A549 (cell line): ENCODE measurements at regions not wholly inside any gene's neighbourhood (a gene's known extent, or its start where the extent isn't known, plus 50 kb on each side); places are given as distances from the start of the nearest gene placed in this dataset.

Source experiments
- ATAC-seq, 2 experiments: fragments of 200-7000 bp in 1 of 2; fragments of >200 bp in 1 of 2; cut with Nextera tagmentation in 1 of 2; cut with Tn5 transposase in 1 of 2; 3 replicates each; pipeline versions ENCODE4 v1.8.0 to v1.9.1; 2018 to 2020; ENCODE audit warnings: mild to moderate bottlenecking in 1 of 2, moderate library complexity in 1 of 2
- CTCF ChIA-PET: fragments of 300-600 bp; sonication (Branson Sonifier 250); formaldehyde crosslinking; extraction: SDS; loops from one replicate; lab custom pipeline; 2021; ENCODE audit warnings: antibody characterized with exemption, inconsistent platforms; lab: Yijun Ruan, JAX
- POLR2A ChIA-PET: fragments of 350-600 bp; formaldehyde crosslinking; extraction: SDS; loops from one replicate; lab custom pipeline; 2021; ENCODE audit warnings: antibody characterized with exemption, inconsistent platforms; lab: Yijun Ruan, JAX
- DNase-seq, 2 experiments: peaks; one replicate each; pipeline versions ENCODE4 v3.0.0 to v3.0.0-alpha.2; 2011 to 2016; ENCODE audit warnings: low read depth in 1 of 2, low spot score in 1 of 2
- FAIRE-seq: peaks from 2 replicates; lab custom pipeline; 2011; peaks lifted over from hg19 to GRCh38; lab: Jason Lieb, UNC
- H3K27ac ChIP-seq, 2 experiments: fragments of >200 bp; sonication (Bioruptor Twin); formaldehyde crosslinking; 3 replicates each; pipeline ENCODE4 v1.5.1; 2016 to 2017
- H3K4me1 ChIP-seq: fragments of >200 bp; sonication (Bioruptor Twin); formaldehyde crosslinking; 3 replicates; pipeline ENCODE4 v1.6.1; 2016
- H3K4me2 ChIP-seq: fragments of >200 bp; sonication (Bioruptor Twin); formaldehyde crosslinking; 3 replicates; pipeline ENCODE4 v1.6.1; 2016
- H3K4me3 ChIP-seq: fragments of >200 bp; sonication (Bioruptor Twin); formaldehyde crosslinking; 3 replicates; pipeline ENCODE4 v1.5.1; 2016
- H3K9me3 ChIP-seq: fragments of >200 bp; sonication (Bioruptor Twin); formaldehyde crosslinking; 3 replicates; pipeline ENCODE4 v1.6.1; 2016
- CBX8 ChIP-seq: fragments of 200-600 bp; sonication (generic); IDR thresholded peaks from 2 replicates; pipeline ENCODE4 v1.6.1; 2016
- CHD2 ChIP-seq: fragments of 150-350 bp; IDR thresholded peaks from 2 replicates; pipeline ENCODE4 v1.6.1; 2014; ENCODE audit warnings: low read length; ENCODE audit not compliant: partially characterized antibody
- EHF ChIP-seq: fragments of 250-450 bp; sonication (Bioruptor Pico); IDR thresholded peaks from 2 replicates; pipeline ENCODE4 v1.5.0; 2020; ENCODE audit warnings: mild to moderate bottlenecking
- FOSL2 ChIP-seq, 2 experiments: fragments of 450-650 bp in 1 of 2; fragments of >200 bp in 1 of 2; sonication (Bioruptor Twin) in 1 of 2; formaldehyde crosslinking; IDR thresholded peaks; 2 replicates each; pipeline versions ENCODE4 v1.5.0 to v1.6.1; 2016 to 2020; ENCODE audit warnings: mild to moderate bottlenecking in 1 of 2, moderate library complexity in 1 of 2
- GATA3 ChIP-seq: IDR thresholded peaks from 2 replicates; pipeline ENCODE4 v1.6.1; 2012; ENCODE audit warnings: borderline replicate concordance
- HDAC2 ChIP-seq: fragments of 200-600 bp; sonication (generic); IDR thresholded peaks from 2 replicates; pipeline ENCODE4 v1.6.1; 2016
- JUN ChIP-seq, 2 experiments: fragments of >200 bp; sonication (Bioruptor Twin); formaldehyde crosslinking; IDR thresholded peaks; 2 replicates in 1 of 2; 3 replicates in 1 of 2; pipeline ENCODE4 v1.6.1; 2016 to 2017
- MAFK ChIP-seq: fragments of 450-650 bp; IDR thresholded peaks from 2 replicates; pipeline ENCODE4 v1.6.1; 2014; ENCODE audit not compliant: partially characterized antibody
- MYC ChIP-seq: IDR thresholded peaks from 2 replicates; pipeline ENCODE4 v1.6.1; 2012; ENCODE audit warnings: mild to moderate bottlenecking, inconsistent platforms, low read length, improper control_type of control experiment, borderline replicate concordance
- NFE2L2 ChIP-seq: fragments of 150-350 bp; conservative IDR thresholded peaks from 2 replicates; pipeline ENCODE4 v1.6.1; 2014; ENCODE audit warnings: low read length
- POLR2A ChIP-seq: IDR thresholded peaks from 2 replicates; pipeline ENCODE4 v1.6.1; 2012; ENCODE audit warnings: mild to moderate bottlenecking, low read length
- SMC3 ChIP-seq: fragments of >200 bp; sonication (Bioruptor Twin); formaldehyde crosslinking; IDR thresholded peaks from 3 replicates; pipeline ENCODE4 v1.6.1; 2018; ENCODE audit warnings: inconsistent platforms
- ZC3H11A ChIP-seq: fragments of 450-650 bp; IDR thresholded peaks from 2 replicates; pipeline ENCODE4 v1.6.1; 2014; ENCODE audit warnings: antibody characterized with exemption, mild to moderate bottlenecking
- ZNF302 ChIP-seq: fragments of 250-450 bp; sonication (Bioruptor Pico); IDR thresholded peaks from 2 replicates; pipeline ENCODE4 v1.9.0; 2021; ENCODE audit warnings: inconsistent platforms, mild to moderate bottlenecking, moderate library complexity
- WGBS: methylation state at CpG from one replicate; pipeline ENCODE4 v1.1.6; 2017; ENCODE audit errors: missing lambda C conversion rate; 5-methylcytosine and 5-hydroxymethylcytosine counted together
- TF ChIP-seq, protein P1 (sequence below): fragments of 150-350 bp; IDR thresholded peaks from 2 replicates; pipeline ENCODE4 v1.6.1; 2014; ENCODE audit warnings: low read depth, mild to moderate bottlenecking, low read length
- TF ChIP-seq, protein P2 (sequence below): fragments of 250-450 bp; sonication (Bioruptor Pico); IDR thresholded peaks from 2 replicates; pipeline ENCODE4 v1.5.0; 2021; ENCODE audit warnings: mild to moderate bottlenecking, moderate library complexity, borderline replicate concordance
- TF ChIP-seq, protein P3 (sequence below): fragments of 200-600 bp; sonication (generic); IDR thresholded peaks from 2 replicates; pipeline ENCODE4 v1.6.1; 2016; ENCODE audit warnings: antibody characterized with exemption, mild to moderate bottlenecking, moderate library complexity
- TF ChIP-seq, protein P4 (sequence below): fragments of 450-650 bp; IDR thresholded peaks from 2 replicates; pipeline ENCODE4 v1.6.1; 2014; ENCODE audit warnings: antibody characterized with exemption
- TF ChIP-seq, protein P5 (sequence below): fragments of >200 bp; sonication (Bioruptor Twin); formaldehyde crosslinking; IDR thresholded peaks from 3 replicates; pipeline ENCODE4 v1.6.1; 2016
- TF ChIP-seq, protein P6 (sequence below): IDR thresholded peaks from 2 replicates; pipeline ENCODE4 v1.6.1; 2012

DNA sequence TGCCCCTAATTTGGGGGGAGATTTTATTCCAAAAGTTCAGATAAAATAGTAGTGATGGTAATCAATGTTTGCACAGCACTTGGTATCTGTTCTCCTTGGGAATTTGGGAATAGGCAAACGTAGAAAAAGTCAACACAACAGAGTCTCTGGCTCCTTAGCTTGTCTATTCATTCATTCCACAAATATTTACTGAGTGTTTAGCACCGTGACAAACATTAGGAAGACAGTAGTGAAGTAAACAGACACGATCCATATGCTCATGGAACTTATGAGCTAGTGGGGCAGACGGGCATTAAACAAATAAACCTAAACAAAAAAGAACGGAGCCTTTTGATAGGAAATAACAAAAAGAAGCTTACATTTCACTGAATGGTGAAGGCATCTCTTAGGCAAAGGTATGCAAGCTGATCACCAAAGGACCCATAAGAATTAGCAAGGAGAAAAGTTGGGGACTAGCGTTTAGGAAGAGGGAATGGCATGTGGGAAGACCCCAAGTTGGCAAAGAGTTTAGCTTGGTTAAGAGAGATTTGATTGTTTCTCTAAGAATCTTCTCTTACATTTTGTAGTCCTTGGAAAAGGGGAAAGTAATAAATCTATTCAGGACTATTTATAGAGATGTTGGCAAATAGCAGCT lies 243.9 kb upstream of the NPY start:
- TF ChIP-seq CHD2 = no peak
- TF ChIP-seq, protein P1, sequence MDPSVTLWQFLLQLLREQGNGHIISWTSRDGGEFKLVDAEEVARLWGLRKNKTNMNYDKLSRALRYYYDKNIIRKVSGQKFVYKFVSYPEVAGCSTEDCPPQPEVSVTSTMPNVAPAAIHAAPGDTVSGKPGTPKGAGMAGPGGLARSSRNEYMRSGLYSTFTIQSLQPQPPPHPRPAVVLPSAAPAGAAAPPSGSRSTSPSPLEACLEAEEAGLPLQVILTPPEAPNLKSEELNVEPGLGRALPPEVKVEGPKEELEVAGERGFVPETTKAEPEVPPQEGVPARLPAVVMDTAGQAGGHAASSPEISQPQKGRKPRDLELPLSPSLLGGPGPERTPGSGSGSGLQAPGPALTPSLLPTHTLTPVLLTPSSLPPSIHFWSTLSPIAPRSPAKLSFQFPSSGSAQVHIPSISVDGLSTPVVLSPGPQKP = no peak
- no peak for TF ChIP-seq EHF (CRISPR knock-in tag)
- no peak for TF ChIP-seq ZC3H11A
- TF ChIP-seq, protein P2, sequence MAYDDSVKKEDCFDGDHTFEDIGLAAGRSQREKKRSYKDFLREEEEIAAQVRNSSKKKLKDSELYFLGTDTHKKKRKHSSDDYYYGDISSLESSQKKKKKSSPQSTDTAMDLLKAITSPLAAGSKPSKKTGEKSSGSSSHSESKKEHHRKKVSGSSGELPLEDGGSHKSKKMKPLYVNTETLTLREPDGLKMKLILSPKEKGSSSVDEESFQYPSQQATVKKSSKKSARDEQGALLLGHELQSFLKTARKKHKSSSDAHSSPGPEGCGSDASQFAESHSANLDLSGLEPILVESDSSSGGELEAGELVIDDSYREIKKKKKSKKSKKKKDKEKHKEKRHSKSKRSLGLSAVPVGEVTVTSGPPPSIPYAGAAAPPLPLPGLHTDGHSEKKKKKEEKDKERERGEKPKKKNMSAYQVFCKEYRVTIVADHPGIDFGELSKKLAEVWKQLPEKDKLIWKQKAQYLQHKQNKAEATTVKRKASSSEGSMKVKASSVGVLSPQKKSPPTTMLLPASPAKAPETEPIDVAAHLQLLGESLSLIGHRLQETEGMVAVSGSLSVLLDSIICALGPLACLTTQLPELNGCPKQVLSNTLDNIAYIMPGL (CRISPR knock-in tag) = no peak
- TF ChIP-seq SMC3 = no peak
- TF ChIP-seq, protein P3, sequence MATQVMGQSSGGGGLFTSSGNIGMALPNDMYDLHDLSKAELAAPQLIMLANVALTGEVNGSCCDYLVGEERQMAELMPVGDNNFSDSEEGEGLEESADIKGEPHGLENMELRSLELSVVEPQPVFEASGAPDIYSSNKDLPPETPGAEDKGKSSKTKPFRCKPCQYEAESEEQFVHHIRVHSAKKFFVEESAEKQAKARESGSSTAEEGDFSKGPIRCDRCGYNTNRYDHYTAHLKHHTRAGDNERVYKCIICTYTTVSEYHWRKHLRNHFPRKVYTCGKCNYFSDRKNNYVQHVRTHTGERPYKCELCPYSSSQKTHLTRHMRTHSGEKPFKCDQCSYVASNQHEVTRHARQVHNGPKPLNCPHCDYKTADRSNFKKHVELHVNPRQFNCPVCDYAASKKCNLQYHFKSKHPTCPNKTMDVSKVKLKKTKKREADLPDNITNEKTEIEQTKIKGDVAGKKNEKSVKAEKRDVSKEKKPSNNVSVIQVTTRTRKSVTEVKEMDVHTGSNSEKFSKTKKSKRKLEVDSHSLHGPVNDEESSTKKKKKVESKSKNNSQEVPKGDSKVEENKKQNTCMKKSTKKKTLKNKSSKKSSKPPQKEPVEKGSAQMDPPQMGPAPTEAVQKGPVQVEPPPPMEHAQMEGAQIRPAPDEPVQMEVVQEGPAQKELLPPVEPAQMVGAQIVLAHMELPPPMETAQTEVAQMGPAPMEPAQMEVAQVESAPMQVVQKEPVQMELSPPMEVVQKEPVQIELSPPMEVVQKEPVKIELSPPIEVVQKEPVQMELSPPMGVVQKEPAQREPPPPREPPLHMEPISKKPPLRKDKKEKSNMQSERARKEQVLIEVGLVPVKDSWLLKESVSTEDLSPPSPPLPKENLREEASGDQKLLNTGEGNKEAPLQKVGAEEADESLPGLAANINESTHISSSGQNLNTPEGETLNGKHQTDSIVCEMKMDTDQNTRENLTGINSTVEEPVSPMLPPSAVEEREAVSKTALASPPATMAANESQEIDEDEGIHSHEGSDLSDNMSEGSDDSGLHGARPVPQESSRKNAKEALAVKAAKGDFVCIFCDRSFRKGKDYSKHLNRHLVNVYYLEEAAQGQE = no peak
- TF ChIP-seq GATA3 = no peak
- TF ChIP-seq HDAC2 = no peak
- no peak for TF ChIP-seq MAFK
- Histone ChIP-seq H3K9me3 (no peaks in the 10 kb centered on the region), H3K4me2 (no peak overlapping the region), H3K4me3 (no peak overlapping the region), H3K4me1 (no peaks in the 10 kb centered on the region), H3K27ac (no peak overlapping the region)
- POLR2A ChIA-PET = no interaction called here
- CTCF ChIA-PET = no interaction called here
- FAIRE-seq (no peak), ATAC-seq (no peak), DNase-seq (no peak)
- WGBS = 0% methylated on average over 6 of the region's 6 CpGs

DNA sequence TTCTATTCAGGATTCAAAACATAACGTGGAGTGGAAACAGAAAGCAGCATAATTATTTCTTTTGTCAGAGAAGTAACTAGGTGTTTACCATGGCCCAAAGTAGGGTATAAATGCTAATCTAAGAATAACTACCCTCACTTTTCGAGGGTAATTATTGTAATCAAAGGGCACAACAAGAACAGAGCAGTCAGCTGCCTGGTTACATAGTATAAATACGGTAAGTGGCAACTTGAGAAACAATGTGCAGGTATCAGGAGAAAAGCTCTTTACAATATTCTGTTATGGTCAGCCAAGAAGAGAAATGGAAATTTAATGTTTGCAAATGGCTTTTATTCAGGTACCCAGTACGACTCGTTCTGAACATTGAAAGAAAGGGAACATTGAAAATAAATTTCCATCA lies 242.0 kb upstream of the NPY start:
- no peaks in the 10 kb centered on the region for H3K4me1 ChIP-seq
- H3K9me3 ChIP-seq = no peaks in the 10 kb centered on the region
- POLR2A ChIA-PET = no interaction called here
- TF ChIP-seq, protein P4, sequence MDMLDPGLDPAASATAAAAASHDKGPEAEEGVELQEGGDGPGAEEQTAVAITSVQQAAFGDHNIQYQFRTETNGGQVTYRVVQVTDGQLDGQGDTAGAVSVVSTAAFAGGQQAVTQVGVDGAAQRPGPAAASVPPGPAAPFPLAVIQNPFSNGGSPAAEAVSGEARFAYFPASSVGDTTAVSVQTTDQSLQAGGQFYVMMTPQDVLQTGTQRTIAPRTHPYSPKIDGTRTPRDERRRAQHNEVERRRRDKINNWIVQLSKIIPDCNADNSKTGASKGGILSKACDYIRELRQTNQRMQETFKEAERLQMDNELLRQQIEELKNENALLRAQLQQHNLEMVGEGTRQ = no peak
- no peak for TF ChIP-seq NFE2L2
- WGBS = under 1% methylated on average over 5 of the region's 5 CpGs
- CTCF ChIA-PET = no interaction called here
- no peak overlapping the region for H3K4me2 ChIP-seq
- DNase-seq = no peak
- ATAC-seq = no peak
- H3K27ac ChIP-seq = no peak overlapping the region
- no peak overlapping the region for H3K4me3 ChIP-seq
- FAIRE-seq = no peak

DNA sequence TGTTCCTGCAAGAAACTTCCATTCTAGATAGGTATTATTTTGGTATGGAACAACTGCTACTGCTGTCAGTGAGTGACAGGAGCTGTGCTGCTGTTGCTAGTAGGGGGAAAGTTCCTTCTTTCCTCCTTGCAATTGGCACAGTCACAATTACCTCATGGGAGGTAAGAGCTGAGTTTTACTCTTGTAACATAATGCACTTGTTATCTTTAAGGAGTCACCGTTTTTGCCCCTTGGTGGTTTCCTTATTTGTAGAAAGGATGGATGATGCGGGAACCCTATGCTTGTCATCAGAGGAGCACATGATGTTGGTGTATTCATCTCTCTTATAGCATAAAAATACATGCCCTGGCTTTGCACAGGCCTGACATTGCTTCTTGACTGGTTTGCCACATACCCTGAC lies 234.7 kb upstream of the NPY start:
- Histone ChIP-seq H3K4me3 (no peak overlapping the region), H3K4me1 (no peaks in the 10 kb centered on the region), H3K27ac (no peak overlapping the region), H3K4me2 (no peak overlapping the region), H3K9me3 (no peaks in the 10 kb centered on the region)
- ChIA-PET POLR2A (no interaction called here), CTCF (no interaction called here)
- DNase-seq (no peak), FAIRE-seq (no peak), ATAC-seq (no peak)
- TF ChIP-seq, protein P5, sequence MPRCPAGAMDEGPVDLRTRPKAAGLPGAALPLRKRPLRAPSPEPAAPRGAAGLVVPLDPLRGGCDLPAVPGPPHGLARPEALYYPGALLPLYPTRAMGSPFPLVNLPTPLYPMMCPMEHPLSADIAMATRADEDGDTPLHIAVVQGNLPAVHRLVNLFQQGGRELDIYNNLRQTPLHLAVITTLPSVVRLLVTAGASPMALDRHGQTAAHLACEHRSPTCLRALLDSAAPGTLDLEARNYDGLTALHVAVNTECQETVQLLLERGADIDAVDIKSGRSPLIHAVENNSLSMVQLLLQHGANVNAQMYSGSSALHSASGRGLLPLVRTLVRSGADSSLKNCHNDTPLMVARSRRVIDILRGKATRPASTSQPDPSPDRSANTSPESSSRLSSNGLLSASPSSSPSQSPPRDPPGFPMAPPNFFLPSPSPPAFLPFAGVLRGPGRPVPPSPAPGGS = no peak
- no peak for TF ChIP-seq FOSL2 (IDR thresholded peaks at IDR 0.05)
- no peak for TF ChIP-seq FOSL2 (CRISPR knock-in tag; IDR thresholded peaks at IDR 0.05)
- TF ChIP-seq ZNF302 (CRISPR knock-in tag) = no peak
- TF ChIP-seq CBX8 = no peak
- TF ChIP-seq, protein P6, sequence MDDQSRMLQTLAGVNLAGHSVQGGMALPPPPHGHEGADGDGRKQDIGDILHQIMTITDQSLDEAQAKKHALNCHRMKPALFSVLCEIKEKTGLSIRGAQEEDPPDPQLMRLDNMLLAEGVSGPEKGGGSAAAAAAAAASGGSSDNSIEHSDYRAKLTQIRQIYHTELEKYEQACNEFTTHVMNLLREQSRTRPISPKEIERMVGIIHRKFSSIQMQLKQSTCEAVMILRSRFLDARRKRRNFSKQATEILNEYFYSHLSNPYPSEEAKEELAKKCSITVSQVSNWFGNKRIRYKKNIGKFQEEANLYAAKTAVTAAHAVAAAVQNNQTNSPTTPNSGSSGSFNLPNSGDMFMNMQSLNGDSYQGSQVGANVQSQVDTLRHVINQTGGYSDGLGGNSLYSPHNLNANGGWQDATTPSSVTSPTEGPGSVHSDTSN = no peak
- TF ChIP-seq POLR2A = no peak
- TF ChIP-seq, protein P3 = no peak
- no peak for TF ChIP-seq JUN (IDR thresholded peaks at IDR 0.05)
- no peak for TF ChIP-seq MYC
- 4% methylated on average over 2 of the region's 2 CpGs for WGBS
